Heart right ventricle (tissue), 16 donors: ENCODE measurements at regions not wholly inside any gene's neighbourhood (a gene's known extent, or its start where the extent isn't known, plus 50 kb on each side); places are given as distances from the start of the nearest gene placed in this dataset.

Source experiments
- ATAC-seq, 8 donors: fragments of 200-7000 bp; cut with Tn5 transposase; one replicate each; pipeline ENCODE4 v1.9.1; 2020; ENCODE audit warnings: mild to moderate bottlenecking in 8 of 8, moderate library complexity in 8 of 8, moderate number of reproducible peaks in 1 of 8
- DNase-seq, 2 donors: peaks; one replicate each; pipeline ENCODE4 v3.0.0-alpha.2; 2020
- H3K27ac ChIP-seq, 10 donors: fragments of 200-600 bp; sonication (generic) in 2 of 10; one replicate each; pipeline versions ENCODE4 v1.5.0 to v1.8.0; 2020 to 2022; ENCODE audit warnings: mild to moderate bottlenecking in 3 of 10
- H3K27me3 ChIP-seq, 7 donors: fragments of 200-600 bp; one replicate each; pipeline ENCODE4 v1.8.0; 2021 to 2022; ENCODE audit warnings: mild to moderate bottlenecking in 2 of 7
- H3K36me3 ChIP-seq, 9 donors: fragments of 200-600 bp; sonication (generic) in 1 of 9; one replicate each; pipeline versions ENCODE4 v1.5.0 to v1.8.0; 2020 to 2022; ENCODE audit warnings: mild to moderate bottlenecking in 2 of 9
- H3K4me1 ChIP-seq, 9 donors: fragments of 200-600 bp; sonication (generic) in 1 of 9; one replicate each; pipeline versions ENCODE4 v1.5.0 to v1.8.0; 2020 to 2022; ENCODE audit warnings: mild to moderate bottlenecking in 4 of 9
- H3K4me3 ChIP-seq, 10 donors: fragments of 200-600 bp; sonication (generic) in 2 of 10; one replicate each; pipeline versions ENCODE4 v1.5.0 to v1.8.0; 2020 to 2022; ENCODE audit warnings: mild to moderate bottlenecking in 7 of 10, moderate library complexity in 2 of 10
- H3K9me3 ChIP-seq, 11 donors: fragments of 200-600 bp in 10 of 11; sonication (generic) in 2 of 11; one replicate each; pipeline versions ENCODE4 v1.5.0 to v1.8.0; 2013 to 2022; ENCODE audit warnings: mild to moderate bottlenecking in 2 of 11, control low read depth in 1 of 11, moderate library complexity in 1 of 11
- CTCF ChIP-seq, 9 donors: fragments of 200-600 bp; sonication (generic) in 2 of 9; IDR thresholded peaks; one replicate each; pipeline versions ENCODE4 v1.5.0 to v1.8.0; 2021 to 2022; ENCODE audit warnings: antibody characterized with exemption in 9 of 9, mild to moderate bottlenecking in 5 of 9, moderate library complexity in 1 of 9
- WGBS, 2 donors: extraction: QIAGEN DNeasy Blood & Tissue Kit; methylation state at CpG; one replicate each; pipeline ENCODE4 v1.1.7; 2013; ENCODE audit warnings: inconsistent platforms in 1 of 2; 5-methylcytosine and 5-hydroxymethylcytosine counted together
- intact Hi-C, 10 donors: fragments of 100-400 bp; cut with DNase I; formaldehyde crosslinking; loops; one replicate each; pipeline versions ENCODE4 v1.11.1 to v1.14.2; 2022
- donor health status: Arrhythmogenic right ventricular cardiomyopathy.
- donor health status: ischemic (EF 13 %, LVEDD 7.1; RV severe dilation, severe dysfunction).
- donor health status: healthy with polysubstance abuse.
- donor health status: DM: no; HTN: yes; CAD: no.
- donor health status: DM: no; HTN: no; CAD: no.
- donor health status: ischemic (EF 25% LVEDD 6.9; RV normal size, moderate dysfunction).
- donor health status: ischemic (EF 25% LVEDD 5.7; RV mildly dilated, moderate dysfunction).
- donor health status: healthy.
- donor health status: DM: yes; HTN: yes; CAD: no.
- donor health status: Ischemic cardiomyopathy.
- donor health status: ischemic (EF 35%, LVEDD 5.7; RV mildly dilated, moderate dysfunction).
- donor health status: nonischemic (EF 11% LVEDD 7.7; RV severe dilation, severe dysfunction).
- donor health status: DM: yes; HTN: yes; CAD: no.
- donor health status: PGD.
- donor health status: ischemic (EF 29% LVEDD 5.4; RV normal size, mild dysfunction).
- donor health status: nonischemic (EF 23%, LVEDD 6.1; RV moderate dilation, normal function).

DNA sequence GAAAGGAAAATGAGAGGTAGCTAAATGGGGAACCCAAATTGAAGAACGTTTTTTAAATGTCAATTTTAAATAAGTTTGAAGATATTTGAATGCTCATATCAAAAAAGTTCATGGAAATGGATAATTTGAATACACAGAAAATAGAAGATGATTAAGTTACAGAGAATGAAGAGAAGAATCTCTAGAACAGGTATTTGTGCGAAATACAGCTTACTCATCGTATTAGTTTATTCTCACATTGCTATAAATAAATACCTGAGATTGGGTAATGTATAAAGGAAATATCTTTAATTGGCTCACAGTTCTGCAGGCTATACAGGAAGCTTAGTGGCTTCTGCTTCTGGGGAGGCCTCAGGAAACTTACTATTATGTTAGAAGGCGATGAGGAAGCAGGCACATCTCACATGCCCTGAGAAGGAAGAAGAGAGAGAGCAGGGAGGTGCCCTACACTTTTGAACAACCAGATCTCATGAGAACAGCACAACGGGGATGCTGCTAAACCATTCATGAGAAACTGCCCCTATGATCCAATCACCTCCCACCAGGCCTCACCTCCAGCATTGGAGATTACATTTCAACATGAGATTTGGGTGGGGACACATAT is 89.7 kb upstream of the DTNA start:
- 87 to 90% methylated on average over 5 of the region's 5 CpGs for whole genome bisulfite sequencing, 2 donors

GRCh38 chr18:34623557-34623956 is 86.5 kb upstream of the DTNA start:
- no peaks in the 10 kb centered on the region for H3K27me3 ChIP-seq
- DNase-seq = no peak
- no peak for TF ChIP-seq CTCF (IDR thresholded peaks at IDR 0.05)
- H3K36me3 ChIP-seq = no peaks in the 10 kb centered on the region
- H3K4me1 ChIP-seq = peaks cover 0 to 16% (median 3%) of the 10 kb centered on the region in 9 donors
- H3K4me3 ChIP-seq = no peak overlapping the region
- 89 to 90% methylated on average over 2 of the region's 2 CpGs for WGBS, 2 donors
- H3K9me3 ChIP-seq = peaks cover 0 to 12% (median 0%) of the 10 kb centered on the region in 11 donors
- ATAC-seq = no peak
- intact Hi-C loops = no loop called here
- no peak overlapping the region for H3K27ac ChIP-seq

More for the DNA sequence above, 89.7 kb upstream of the DTNA start:
- intact Hi-C loops = no loop called here
- Histone ChIP-seq H3K36me3 (no peaks in the 10 kb centered on the region), H3K4me3 (no peak overlapping the region), H3K4me1 (peaks cover 0 to 16% (median 4%) of the 10 kb centered on the region in 9 donors), H3K27ac (no peak overlapping the region), H3K27me3 (no peaks in the 10 kb centered on the region), H3K9me3 (peaks cover 0 to 22% (median 0%) of the 10 kb centered on the region in 11 donors)
- DNase-seq = no peak
- ATAC-seq = no peak
- TF ChIP-seq CTCF (IDR thresholded peaks at IDR 0.05) = no peak

GRCh38 chr18:34624551-34624950 is 85.5 kb upstream of the DTNA start:
- 32 to 36% methylated on average over 3 of the region's 3 CpGs for WGBS, 2 donors
- Histone ChIP-seq H3K36me3 (no peaks in the 10 kb centered on the region), H3K27me3 (no peaks in the 10 kb centered on the region), H3K27ac (no peak overlapping the region), H3K4me3 (no peak overlapping the region), H3K9me3 (peaks cover 0 to 12% (median 0%) of the 10 kb centered on the region in 11 donors), H3K4me1 (peaks cover 0 to 18% (median 3%) of the 10 kb centered on the region in 9 donors)
- intact Hi-C loops = no loop called here
- no peak for ATAC-seq
- DNase-seq = no peak
- no peak for TF ChIP-seq CTCF (IDR thresholded peaks at IDR 0.05)

DNA sequence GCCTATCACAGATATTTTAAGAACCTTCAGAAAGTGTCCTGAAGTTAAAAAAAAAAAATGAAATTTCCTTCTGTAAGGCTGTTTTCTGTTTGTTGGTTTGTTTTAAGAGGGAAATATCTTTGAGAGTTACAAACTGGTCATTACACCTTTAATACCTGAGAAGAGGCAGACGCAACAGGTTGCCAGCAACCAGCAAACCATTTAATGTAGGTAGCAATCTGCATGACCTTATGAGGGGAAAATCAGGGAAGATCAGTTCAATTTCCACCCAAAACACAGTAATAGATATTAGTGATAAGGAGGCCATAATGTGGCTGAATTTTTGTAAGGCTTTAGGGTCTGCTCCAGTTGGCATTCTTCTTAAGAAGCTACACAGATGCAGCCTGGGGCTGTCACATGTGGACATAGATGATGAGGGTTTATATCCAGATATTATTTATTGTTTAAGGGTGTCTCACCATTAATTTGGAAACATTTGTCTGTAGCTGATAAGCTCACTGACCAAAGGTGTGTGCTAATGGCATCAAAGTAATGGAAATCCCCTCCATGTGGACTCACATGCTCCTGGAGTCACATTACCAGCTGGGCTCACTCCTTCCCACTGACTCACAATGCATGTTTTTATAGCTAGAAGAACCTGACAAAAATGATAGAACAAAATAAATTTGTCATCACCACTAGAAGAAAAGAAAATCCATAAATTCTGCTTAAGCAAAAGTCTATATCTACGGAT is 83.5 kb upstream of the DTNA start:
- intact Hi-C loops = no loop called here
- no peak overlapping the region for H3K27ac ChIP-seq
- DNase-seq = no peak
- no peak for ATAC-seq
- no peaks in the 10 kb centered on the region for H3K27me3 ChIP-seq
- H3K36me3 ChIP-seq = no peaks in the 10 kb centered on the region
- peaks cover 0 to 18% (median 3%) of the 10 kb centered on the region in 9 donors for H3K4me1 ChIP-seq
- no peak for TF ChIP-seq CTCF (IDR thresholded peaks at IDR 0.05)
- no peak overlapping the region for H3K4me3 ChIP-seq
- WGBS, 2 donors = 95 to 97% methylated on average over 2 of the region's 2 CpGs
- no peaks in the 10 kb centered on the region for H3K9me3 ChIP-seq
